PFSK-1 (cell line): ENCODE measurements at regions not wholly inside any gene's neighbourhood (a gene's known extent, or its start where the extent isn't known, plus 50 kb on each side); places are given as distances from the start of the nearest gene placed in this dataset.

Experiments
- FOXP2 ChIP-seq: optimal IDR thresholded peaks from 2 replicates; pipeline ENCODE3; 2011; ENCODE audit warnings: borderline replicate concordance, control low read depth, inconsistent platforms; ENCODE audit not compliant: insufficient read depth; ENCODE audit errors: extremely low read length, extremely low read depth
- POLR2AphosphoS5 ChIP-seq: IDR thresholded peaks from 2 replicates; pipeline ENCODE4 v1.6.1; 2012; ENCODE audit warnings: low read depth, mild to moderate bottlenecking, control low read depth, low read length, moderate library complexity
- SIN3A ChIP-seq: IDR thresholded peaks from 2 replicates; pipeline ENCODE4 v1.6.1; 2012; ENCODE audit warnings: mild to moderate bottlenecking, low read length, moderate library complexity, borderline replicate concordance; ENCODE audit not compliant: insufficient read depth
- TAF1 ChIP-seq: IDR thresholded peaks from 2 replicates; pipeline ENCODE4 v1.6.1; 2012; ENCODE audit warnings: low read length, control low read depth, borderline replicate concordance; ENCODE audit not compliant: insufficient read depth
- TF ChIP-seq, protein P1 (sequence below), 2 experiments: IDR thresholded peaks; 2 replicates each; pipeline versions ENCODE4 v1.6.1 to v1.8.0; 2011 to 2012; ENCODE audit warnings: low read depth in 2 of 2, low read length in 2 of 2, control low read depth in 1 of 2, inconsistent platforms in 1 of 2, mild to moderate bottlenecking in 1 of 2, moderate library complexity in 1 of 2; ENCODE audit not compliant: insufficient read depth in 1 of 2

DNA sequence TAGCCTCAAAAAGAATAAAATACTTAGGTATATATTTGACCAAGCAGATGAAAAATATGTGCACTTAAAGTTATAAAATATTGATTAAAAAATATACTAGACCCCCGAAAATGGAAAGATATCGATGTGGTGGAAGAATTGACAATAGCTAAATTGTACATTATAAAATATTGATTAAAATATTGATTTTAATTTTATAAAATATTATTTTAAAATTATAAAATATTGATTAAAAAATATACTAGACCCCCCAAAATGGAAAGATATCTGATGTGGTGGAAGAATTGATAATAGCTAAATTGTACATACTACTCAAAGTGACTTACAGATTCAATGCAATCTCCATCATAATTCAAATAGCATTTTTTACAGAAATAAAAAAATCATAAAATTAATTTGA, 1540.9 kb upstream of the RAG2 start:
- TF ChIP-seq SIN3A = no peak
- TF ChIP-seq TAF1 = no peak
- TF ChIP-seq, protein P1, sequence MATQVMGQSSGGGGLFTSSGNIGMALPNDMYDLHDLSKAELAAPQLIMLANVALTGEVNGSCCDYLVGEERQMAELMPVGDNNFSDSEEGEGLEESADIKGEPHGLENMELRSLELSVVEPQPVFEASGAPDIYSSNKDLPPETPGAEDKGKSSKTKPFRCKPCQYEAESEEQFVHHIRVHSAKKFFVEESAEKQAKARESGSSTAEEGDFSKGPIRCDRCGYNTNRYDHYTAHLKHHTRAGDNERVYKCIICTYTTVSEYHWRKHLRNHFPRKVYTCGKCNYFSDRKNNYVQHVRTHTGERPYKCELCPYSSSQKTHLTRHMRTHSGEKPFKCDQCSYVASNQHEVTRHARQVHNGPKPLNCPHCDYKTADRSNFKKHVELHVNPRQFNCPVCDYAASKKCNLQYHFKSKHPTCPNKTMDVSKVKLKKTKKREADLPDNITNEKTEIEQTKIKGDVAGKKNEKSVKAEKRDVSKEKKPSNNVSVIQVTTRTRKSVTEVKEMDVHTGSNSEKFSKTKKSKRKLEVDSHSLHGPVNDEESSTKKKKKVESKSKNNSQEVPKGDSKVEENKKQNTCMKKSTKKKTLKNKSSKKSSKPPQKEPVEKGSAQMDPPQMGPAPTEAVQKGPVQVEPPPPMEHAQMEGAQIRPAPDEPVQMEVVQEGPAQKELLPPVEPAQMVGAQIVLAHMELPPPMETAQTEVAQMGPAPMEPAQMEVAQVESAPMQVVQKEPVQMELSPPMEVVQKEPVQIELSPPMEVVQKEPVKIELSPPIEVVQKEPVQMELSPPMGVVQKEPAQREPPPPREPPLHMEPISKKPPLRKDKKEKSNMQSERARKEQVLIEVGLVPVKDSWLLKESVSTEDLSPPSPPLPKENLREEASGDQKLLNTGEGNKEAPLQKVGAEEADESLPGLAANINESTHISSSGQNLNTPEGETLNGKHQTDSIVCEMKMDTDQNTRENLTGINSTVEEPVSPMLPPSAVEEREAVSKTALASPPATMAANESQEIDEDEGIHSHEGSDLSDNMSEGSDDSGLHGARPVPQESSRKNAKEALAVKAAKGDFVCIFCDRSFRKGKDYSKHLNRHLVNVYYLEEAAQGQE (IDR thresholded peaks at IDR 0.05; ENCODE audit: insufficient read depth in 1 of 2, low read depth in 2 of 2, low read length in 2 of 2) = no peak
- TF ChIP-seq POLR2AphosphoS5 = no peak
- no peak for TF ChIP-seq FOXP2
